Activated CD8-positive, alpha-beta T cell treated with anti-CD3 and anti-CD28 coated beads for 36 hours (primary cell): ENCODE measurements at regions not wholly inside any gene's neighbourhood (a gene's known extent, or its start where the extent isn't known, plus 50 kb on each side); places are given as distances from the start of the nearest gene placed in this dataset.

Source experiments
- ATAC-seq: fragments of 200-7000 bp; cut with Tn5 transposase; one replicate; pipeline ENCODE4 v1.10.0; 2021; ENCODE audit warnings: mild to moderate bottlenecking, moderate library complexity
- CTCF ChIA-PET: fragments of 350-600 bp; sonication (Branson Sonifier 250); formaldehyde crosslinking; loops from one replicate; lab custom pipeline; 2021; ENCODE audit warnings: antibody characterized with exemption; lab: Charles Lee
- POLR2A ChIA-PET: fragments of 350-600 bp; sonication (Branson Sonifier 250); formaldehyde crosslinking; loops from one replicate; lab custom pipeline; 2021; ENCODE audit warnings: antibody characterized with exemption; lab: Charles Lee
- DNase-seq: peaks from one replicate; pipeline ENCODE4 v3.0.0-alpha.2; 2020
- H3K27ac Mint-ChIP-seq: one replicate; pipeline ENCODE4 v1.8.0; 2021; ENCODE audit warnings: mild to moderate bottlenecking, mixed read lengths
- H3K27me3 Mint-ChIP-seq: one replicate; pipeline ENCODE4 v1.8.0; 2021; ENCODE audit warnings: mixed read lengths
- H3K36me3 Mint-ChIP-seq: one replicate; pipeline ENCODE4 v1.8.0; 2021; ENCODE audit warnings: low read depth, mixed read lengths
- H3K4me1 Mint-ChIP-seq: one replicate; pipeline ENCODE4 v1.8.0; 2021; ENCODE audit warnings: low read depth, mixed read lengths
- H3K4me3 Mint-ChIP-seq: one replicate; pipeline ENCODE4 v1.8.0; 2021; ENCODE audit warnings: mild to moderate bottlenecking, moderate library complexity, mixed read lengths
- H3K9me3 Mint-ChIP-seq: one replicate; pipeline ENCODE4 v1.8.0; 2021; ENCODE audit warnings: mixed read lengths
- CTCF ChIP-seq: fragments of 200-600 bp; IDR thresholded peaks from one replicate; pipeline ENCODE4 v1.8.0; 2022; ENCODE audit warnings: antibody characterized with exemption, mild to moderate bottlenecking
- intact Hi-C: fragments of 100-400 bp; cut with micrococcal nuclease; formaldehyde crosslinking; loops from one replicate; pipeline ENCODE4 v1.10.0; 2022

- no peaks in the 10 kb centered on the region for H3K36me3 Mint-ChIP-seq
- ChIA-PET CTCF (no interaction called here), POLR2A (no interaction called here)
- ATAC-seq (no peak), DNase-seq (no peak)
- TF ChIP-seq CTCF, result no peak
- no peak overlapping the region for H3K27ac Mint-ChIP-seq
- H3K4me1 Mint-ChIP-seq, result no peaks in the 10 kb centered on the region
- intact Hi-C loops, result no loop called here
- no peaks in the 10 kb centered on the region for H3K27me3 Mint-ChIP-seq
- no peaks in the 10 kb centered on the region for H3K9me3 Mint-ChIP-seq
- no peak overlapping the region for H3K4me3 Mint-ChIP-seq
Observed at GRCh38 chr20:11170025-11170424, 496.2 kb upstream of the JAG1 start.

- H3K36me3 Mint-ChIP-seq, result no peaks in the 10 kb centered on the region
- H3K4me3 Mint-ChIP-seq, result no peak overlapping the region
- intact Hi-C loops, result no loop called here
- no peak overlapping the region for H3K27ac Mint-ChIP-seq
- TF ChIP-seq CTCF, result no peak
- no peaks in the 10 kb centered on the region for H3K4me1 Mint-ChIP-seq
- no peaks in the 10 kb centered on the region for H3K27me3 Mint-ChIP-seq
- ChIA-PET POLR2A (no interaction called here), CTCF (no interaction called here)
- H3K9me3 Mint-ChIP-seq, result no peaks in the 10 kb centered on the region
- ATAC-seq (no peak), DNase-seq (no peak)
Observed at GRCh38 chr20:11170565-11170964, 496.8 kb upstream of the JAG1 start.

GRCh38 chr20:11172881-11173280 lies 499.1 kb upstream of the JAG1 start:
- ChIA-PET CTCF (no interaction called here), POLR2A (no interaction called here)
- ATAC-seq, result no peak

GRCh38 chr20:11173916-11174315 lies 500.1 kb upstream of the JAG1 start:
- no peak for TF ChIP-seq CTCF
- ATAC-seq, result no peak
- CTCF ChIA-PET, result no interaction called here

More at GRCh38 chr20:11172881-11173280, 499.1 kb upstream of the JAG1 start:
- no peak for TF ChIP-seq CTCF
- no peaks in the 10 kb centered on the region for H3K36me3 Mint-ChIP-seq
- no peaks in the 10 kb centered on the region for H3K27me3 Mint-ChIP-seq
- no peaks in the 10 kb centered on the region for H3K9me3 Mint-ChIP-seq
- H3K27ac Mint-ChIP-seq, result no peak overlapping the region
- intact Hi-C loops, result no loop called here
- H3K4me1 Mint-ChIP-seq, result no peaks in the 10 kb centered on the region
- H3K4me3 Mint-ChIP-seq, result no peak overlapping the region
- DNase-seq, result no peak

GRCh38 chr20:11174861-11175260 lies 501.1 kb upstream of the JAG1 start:
- no peak overlapping the region for H3K27ac Mint-ChIP-seq
- H3K9me3 Mint-ChIP-seq, result no peaks in the 10 kb centered on the region
- H3K4me3 Mint-ChIP-seq, result no peak overlapping the region
- no peaks in the 10 kb centered on the region for H3K36me3 Mint-ChIP-seq
- CTCF ChIA-PET, result no interaction called here
- DNase-seq, result no peak
- intact Hi-C loops, result no loop called here
- POLR2A ChIA-PET, result no interaction called here
- no peak for TF ChIP-seq CTCF
- H3K27me3 Mint-ChIP-seq, result no peaks in the 10 kb centered on the region
- ATAC-seq, result no peak
- H3K4me1 Mint-ChIP-seq, result no peaks in the 10 kb centered on the region

More at GRCh38 chr20:11173916-11174315, 500.1 kb upstream of the JAG1 start:
- intact Hi-C loops, result no loop called here
- Mint-ChIP-seq H3K9me3 (no peaks in the 10 kb centered on the region), H3K36me3 (no peaks in the 10 kb centered on the region), H3K4me3 (no peak overlapping the region), H3K27ac (no peak overlapping the region), H3K27me3 (no peaks in the 10 kb centered on the region), H3K4me1 (no peaks in the 10 kb centered on the region)
- POLR2A ChIA-PET, result no interaction called here
- no peak for DNase-seq
